ENCODE measurements at regions not wholly inside any gene's neighbourhood (a gene's known extent, or its start where the extent isn't known, plus 50 kb on each side); places are given as distances from the start of the nearest gene placed in this dataset.

GRCh38 chr11:45037434-45038005 lies 86.8 kb upstream of the TP53I11 start:
- DNase-seq: no peak

GRCh38 chr11:45038923-45039322 lies 88.2 kb upstream of the TP53I11 start:
- DNase-seq: no peak

GRCh38 chr11:45041596-45041995 lies 90.9 kb upstream of the TP53I11 start:
- peak; percentile 96 for DNase-seq

DNA sequence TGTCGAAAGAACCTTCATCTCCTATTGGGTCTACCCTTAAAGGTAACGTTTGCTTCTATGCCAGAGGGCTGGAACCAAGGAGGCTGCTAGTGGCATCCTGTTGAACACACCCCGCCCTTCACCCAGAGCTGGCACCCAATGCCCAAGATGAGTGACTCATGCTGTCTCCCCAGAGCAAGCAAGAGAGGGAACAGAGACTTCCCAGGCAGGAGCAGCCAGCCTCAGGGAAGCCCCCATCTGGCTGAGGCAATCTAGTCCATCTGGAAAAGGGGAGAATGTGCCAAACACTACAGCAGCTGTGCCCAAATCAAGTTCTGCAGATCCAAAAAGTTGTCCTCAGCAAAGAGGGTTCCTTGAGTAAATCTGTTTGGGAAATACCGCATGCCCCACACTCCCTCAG lies 91.9 kb upstream of the TP53I11 start:
- DNase-seq: no peak

DNA sequence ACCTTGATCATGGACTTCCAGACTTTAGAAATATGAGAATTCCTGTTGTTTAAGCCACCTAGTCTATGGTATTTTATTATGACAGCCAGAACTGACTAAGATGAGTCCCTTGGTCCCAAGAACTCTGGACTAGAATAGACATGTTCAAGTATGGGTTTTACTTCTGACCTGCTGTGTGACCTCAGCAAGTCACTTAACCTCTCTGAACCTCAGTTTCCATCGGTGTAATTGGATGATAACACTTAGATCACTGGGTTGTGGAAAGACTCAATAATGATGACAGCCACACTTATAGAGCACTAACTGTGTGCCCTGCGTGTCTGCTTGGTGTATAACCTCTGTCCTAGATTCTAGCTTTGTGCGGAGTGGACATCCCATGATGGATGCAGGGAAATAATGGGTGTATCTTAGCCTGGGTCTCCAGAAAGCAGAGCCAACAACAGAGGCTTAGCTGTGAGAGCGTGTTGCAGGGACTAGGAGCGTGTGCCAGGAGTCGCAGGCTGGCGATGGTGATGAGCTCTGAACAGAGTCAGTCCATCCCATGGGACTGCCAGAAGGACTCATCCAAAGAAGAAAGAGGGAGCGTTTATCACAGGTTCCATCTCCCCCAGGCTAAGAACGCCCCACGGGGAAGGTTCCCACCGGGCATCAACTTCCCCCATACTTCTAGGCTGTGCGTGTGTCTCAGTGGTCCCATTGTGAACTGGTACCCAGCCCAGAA lies 93.2 kb upstream of the TP53I11 start:
- no peak for DNase-seq

- DNase-seq: no peak
Observed at GRCh38 chr11:45045683-45046471, 95.2 kb upstream of the TP53I11 start.

- DNase-seq: no peak
Observed at GRCh38 chr11:45048313-45048841, 97.7 kb upstream of the TP53I11 start.

DNA sequence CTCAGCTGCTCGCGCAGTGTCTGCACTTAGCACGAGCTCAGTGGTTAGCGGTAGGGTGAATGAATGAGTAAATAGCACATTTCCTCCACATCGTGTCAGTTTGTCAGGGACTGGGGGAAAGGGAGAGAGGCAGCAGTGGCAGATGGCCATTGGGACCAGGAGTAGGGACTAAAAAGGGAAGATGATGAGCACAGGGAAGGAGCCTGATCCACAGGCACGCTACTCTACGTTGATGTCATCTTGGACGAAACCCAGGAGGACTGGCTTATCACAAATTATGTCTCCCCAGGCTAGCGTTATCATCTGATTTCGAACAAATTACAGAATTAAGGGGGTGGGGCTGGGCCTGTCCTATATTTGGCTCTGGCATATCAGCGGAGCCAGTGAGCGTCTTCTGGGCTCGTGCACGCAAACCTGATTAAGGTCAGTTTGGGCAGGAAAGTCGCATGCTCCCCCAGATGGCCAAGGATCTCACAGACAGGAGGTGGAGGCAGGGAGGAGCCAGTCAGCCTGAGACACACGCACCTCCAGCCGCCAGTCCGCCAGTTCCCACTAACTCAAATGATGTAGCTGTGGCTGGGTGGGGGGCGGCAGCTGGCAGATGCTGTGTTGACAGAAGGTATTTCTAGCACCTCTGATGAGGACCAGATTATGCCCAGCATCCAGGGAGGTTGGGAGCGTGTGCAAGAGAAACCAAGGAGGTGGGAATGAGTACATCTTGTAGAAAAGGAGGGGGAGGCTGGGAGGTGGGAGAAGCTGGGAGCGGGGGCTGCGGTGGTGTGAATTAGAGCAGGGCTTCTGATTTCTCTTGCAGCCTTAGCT lies 97.4 kb upstream of the PRDM11 start:
- no peak for DNase-seq

- DNase-seq: no peak
Observed at GRCh38 chr11:45050111-45050510, 96.3 kb upstream of the PRDM11 start.

DNA sequence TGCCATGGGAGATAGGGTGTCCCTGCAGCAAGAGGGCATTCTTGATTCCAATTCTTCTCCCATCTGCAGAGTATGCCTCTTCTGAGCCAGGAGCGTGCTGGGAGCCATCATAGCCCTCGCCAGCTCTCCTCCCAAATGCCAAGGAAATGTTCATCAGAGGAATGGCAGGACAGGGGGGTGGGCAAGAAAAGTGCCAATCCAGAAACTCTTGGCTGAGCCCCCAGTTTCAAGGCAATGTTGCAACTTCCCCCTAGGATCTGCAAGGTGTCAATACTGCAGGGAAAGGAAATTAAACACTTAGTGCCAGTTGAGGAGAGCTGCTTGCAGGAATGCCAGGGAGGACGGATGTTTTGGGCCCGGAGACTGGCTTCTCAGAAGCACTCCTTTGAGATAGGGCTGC lies 94.8 kb upstream of the PRDM11 start:
- DNase-seq: no peak

- DNase-seq: no peak
Observed at GRCh38 chr11:45052361-45052760, 94.1 kb upstream of the PRDM11 start.

DNA sequence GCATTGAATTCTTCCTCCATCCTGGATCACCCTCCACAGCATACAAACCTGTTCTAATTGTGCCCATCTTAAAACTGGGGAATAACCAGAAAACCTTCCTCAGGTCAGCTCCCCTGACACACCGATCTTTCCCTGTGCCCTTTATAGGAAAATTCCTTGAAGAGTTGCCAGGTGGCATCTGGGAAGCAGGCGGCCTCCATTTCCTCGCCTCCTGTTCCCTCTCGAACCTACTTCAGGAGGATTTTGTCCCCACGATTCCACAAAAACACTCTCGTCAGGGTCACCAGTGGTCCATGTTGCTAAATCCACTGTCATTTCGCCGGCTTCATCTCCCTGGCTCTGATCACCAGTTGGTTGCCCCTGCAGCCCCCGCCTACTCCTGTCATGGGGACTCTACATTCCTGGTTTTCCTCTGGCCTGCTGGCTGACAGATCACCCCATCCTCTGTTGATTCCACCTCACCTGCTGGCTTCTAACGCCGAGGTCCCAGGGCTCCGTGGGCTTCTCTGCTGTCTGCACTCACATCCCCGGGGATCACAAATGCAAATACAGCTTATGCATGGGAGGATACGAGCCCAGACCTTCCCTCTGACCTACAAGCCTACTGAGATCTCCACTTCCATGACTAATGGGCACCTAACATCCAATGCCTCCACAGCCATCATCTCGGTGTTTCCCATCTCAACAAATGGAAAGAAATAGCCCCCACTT lies 92.5 kb upstream of the PRDM11 start:
- no peak for DNase-seq

GRCh38 chr11:45054956-45055355 lies 91.5 kb upstream of the PRDM11 start:
- DNase-seq: no peak

GRCh38 chr11:45056529-45056928 lies 89.9 kb upstream of the PRDM11 start:
- DNase-seq: no peak

- DNase-seq: peak; percentile 28
Observed at GRCh38 chr11:45057938-45058646, 88.3 kb upstream of the PRDM11 start.

GRCh38 chr11:45058647-45058950 lies 87.8 kb upstream of the PRDM11 start:
- DNase-seq: no peak

- no peak for DNase-seq
Observed at GRCh38 chr11:45060707-45061106, 85.7 kb upstream of the PRDM11 start.

GRCh38 chr11:45061641-45062040 lies 84.8 kb upstream of the PRDM11 start:
- DNase-seq: no peak

DNA sequence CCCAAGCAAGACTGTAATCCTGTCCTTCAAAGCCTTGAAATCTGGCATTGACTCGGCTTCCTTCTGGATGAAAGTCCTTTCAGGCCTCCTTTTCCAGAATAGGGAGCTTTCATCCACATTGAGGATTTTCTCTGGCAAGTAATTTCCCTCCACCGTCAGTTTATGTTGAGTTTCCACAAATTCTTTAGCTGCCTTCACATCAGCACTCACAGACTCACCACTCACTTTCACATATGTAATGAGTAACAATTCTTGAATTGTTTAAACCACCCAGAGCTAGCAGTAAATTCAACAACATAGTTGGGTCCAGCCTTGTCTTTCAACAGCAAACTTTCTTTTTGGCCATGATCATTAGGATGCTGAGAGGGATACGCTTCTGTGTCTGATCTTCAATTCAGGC lies 84.3 kb upstream of the PRDM11 start:
- no peak for DNase-seq

GRCh38 chr11:45062974-45063635 lies 83.3 kb upstream of the PRDM11 start:
- DNase-seq: no peak

- DNase-seq: no peak
Observed at GRCh38 chr11:45063669-45064068, 82.8 kb upstream of the PRDM11 start.

Data from NCI-H2081 treated with DMSO at 0.1 percent for 48 hours (cell line).